Gastrocnemius medialis (tissue), 4 donors: ENCODE measurements at regions not wholly inside any gene's neighbourhood (a gene's known extent, or its start where the extent isn't known, plus 50 kb on each side); places are given as distances from the start of the nearest gene placed in this dataset.

Source experiments
- CTCF ChIP-seq, 5 experiments: fragments of 450-650 bp in 3 of 5; fragments of 200-600 bp in 2 of 5; sonication (generic) in 2 of 5; IDR thresholded peaks in 4 of 5; conservative IDR thresholded peaks in 1 of 5; 1 replicate in 4 of 5; 2 replicates in 1 of 5; pipeline ENCODE4 v1.5.1; 2016 to 2019; ENCODE audit warnings: antibody characterized with exemption in 5 of 5, mild to moderate bottlenecking in 3 of 5, moderate library complexity in 3 of 5
- POLR2A ChIP-seq, 2 donors: fragments of 450-650 bp; IDR thresholded peaks; one replicate each; pipeline ENCODE4 v1.6.1; 2017; ENCODE audit warnings: antibody characterized with exemption in 2 of 2, mild to moderate bottlenecking in 2 of 2, moderate library complexity in 2 of 2

GRCh38 chr4:1542226-1542490 is 135.9 kb upstream of the NKX1-1 start:
- TF ChIP-seq CTCF (IDR thresholded peaks at IDR 0.05 in 4 of 5, conservative IDR thresholded peaks at IDR 0.05 in 1 of 5), result no peak
- no peak for TF ChIP-seq POLR2A (IDR thresholded peaks at IDR 0.05)
